Central memory CD4-positive, alpha-beta T cell (primary cell): ENCODE measurements at regions not wholly inside any gene's neighbourhood (a gene's known extent, or its start where the extent isn't known, plus 50 kb on each side); places are given as distances from the start of the nearest gene placed in this dataset.

Experiments used
- DNase-seq: peaks from one replicate; pipeline ENCODE4 v3.0.0; 2022

DNA sequence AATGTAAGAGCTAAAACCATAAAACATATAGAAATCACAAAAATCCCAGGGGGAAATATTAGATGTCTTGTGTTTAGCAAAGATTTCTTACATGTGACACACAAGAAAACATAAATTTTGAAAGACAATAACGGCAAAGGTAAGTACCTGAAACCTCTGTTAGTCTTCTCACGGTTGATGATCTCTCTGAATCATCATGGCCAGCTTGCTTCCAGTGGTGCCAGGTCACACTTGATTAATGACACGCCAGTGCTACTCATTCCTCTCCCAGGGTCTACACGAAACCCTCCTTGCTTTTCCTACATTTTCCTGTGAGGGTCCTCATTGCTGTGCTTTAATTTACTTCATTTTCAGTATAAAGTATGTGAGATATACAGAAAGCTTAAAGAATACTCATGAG is 114.4 kb upstream of the PARP11 start:
- DNase-seq, result no peak

DNA sequence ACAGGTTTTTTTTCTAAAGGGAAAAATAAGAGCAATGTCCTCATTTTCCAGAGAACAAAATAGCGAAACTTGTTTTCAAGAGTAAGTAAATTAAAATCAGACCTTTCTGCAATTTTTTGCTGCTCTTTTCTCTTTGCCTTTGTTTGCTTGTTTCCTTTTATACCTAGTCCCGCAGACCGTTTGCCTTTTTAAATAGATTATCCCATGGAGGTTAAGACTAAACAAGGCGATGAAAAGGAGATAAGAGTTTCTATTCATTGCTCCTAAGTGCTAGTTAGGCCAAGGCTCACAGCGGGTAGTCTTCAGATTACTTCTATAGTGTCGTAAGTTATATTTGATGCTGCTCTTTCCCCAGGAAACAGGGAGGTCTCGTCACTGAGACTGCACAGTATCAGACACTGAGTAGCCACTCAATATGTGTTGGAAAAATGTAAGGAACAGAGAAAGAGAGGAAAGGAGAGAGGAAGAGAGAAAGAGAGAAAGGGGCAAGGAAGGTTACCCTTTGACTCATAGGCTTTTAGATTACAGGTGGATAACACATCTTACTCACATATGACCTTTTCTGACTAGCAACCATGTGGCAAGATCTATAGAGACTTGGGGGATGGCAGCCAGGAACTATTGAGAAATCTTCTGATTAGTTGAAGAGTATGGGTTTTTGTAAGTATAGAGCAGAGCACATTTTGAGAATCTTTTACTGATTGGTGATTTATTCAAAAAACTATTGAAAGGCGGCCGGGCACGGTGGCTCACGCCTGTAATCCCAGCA is 107.5 kb upstream of the PARP11 start:
- no peak for DNase-seq

DNA sequence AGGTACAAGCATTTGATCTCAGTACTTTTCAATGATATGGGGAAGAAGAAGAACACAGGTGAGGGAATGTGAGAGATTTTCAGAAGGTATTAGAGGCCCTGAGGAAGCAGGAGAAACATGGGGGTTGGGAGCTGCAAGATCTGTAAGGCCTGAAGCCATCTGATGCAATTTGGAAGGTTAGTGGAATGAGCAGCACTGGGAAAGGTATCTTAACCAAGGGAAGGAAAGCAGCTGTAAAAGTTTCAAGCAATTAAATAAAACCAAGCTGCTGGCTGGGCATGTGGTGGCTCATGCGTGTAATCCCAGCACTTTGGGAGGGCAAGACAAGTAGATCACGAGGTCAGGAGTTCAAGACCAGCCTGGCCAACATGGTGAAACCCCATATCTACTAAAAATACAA is 104.4 kb upstream of the PARP11 start:
- DNase-seq, result no peak

- no peak for DNase-seq
Observed at GRCh38 chr12:3976351-3976938, 103.2 kb upstream of the PARP11 start.

- no peak for DNase-seq
Observed at GRCh38 chr12:3975652-3976051, 102.5 kb upstream of the PARP11 start.

- DNase-seq, result no peak
Observed at GRCh38 chr12:3974883-3975282, 101.7 kb upstream of the PARP11 start.

DNA sequence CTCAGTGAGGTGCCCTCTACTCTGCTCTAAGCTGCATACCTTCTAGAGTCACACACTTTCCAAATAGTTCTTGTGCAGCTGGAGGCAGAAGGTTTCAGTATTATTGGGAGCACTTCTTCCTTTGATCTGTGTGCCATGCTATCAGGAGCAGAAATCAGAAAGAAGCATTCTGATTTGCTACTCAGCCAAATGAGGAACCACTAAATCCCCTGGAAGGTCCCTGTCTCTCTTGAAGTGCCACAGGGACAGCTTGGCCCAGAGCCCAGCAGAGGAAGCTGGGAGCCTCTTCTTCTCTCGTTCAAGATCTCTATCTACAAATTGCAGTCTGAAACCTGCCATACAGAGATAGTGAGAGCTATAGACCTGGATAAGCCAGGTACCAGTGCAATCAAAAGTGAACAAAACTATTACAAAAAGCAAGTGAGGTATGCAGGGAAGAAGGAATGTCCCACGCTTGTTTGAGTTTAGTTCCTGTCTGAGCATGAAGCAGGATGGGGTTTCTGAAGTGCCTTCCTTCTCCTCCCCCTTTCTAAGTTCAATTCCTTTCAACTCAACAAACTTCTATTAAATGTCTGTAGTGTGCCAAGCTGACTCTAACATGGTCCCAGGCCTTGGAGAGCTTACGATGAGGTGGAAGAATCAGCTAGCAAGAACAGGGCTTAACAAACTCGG is 100.9 kb upstream of the PARP11 start:
- DNase-seq, result peak; percentile 15

GRCh38 chr12:3973269-3973884 is 100.2 kb upstream of the PARP11 start:
- DNase-seq, result no peak

DNA sequence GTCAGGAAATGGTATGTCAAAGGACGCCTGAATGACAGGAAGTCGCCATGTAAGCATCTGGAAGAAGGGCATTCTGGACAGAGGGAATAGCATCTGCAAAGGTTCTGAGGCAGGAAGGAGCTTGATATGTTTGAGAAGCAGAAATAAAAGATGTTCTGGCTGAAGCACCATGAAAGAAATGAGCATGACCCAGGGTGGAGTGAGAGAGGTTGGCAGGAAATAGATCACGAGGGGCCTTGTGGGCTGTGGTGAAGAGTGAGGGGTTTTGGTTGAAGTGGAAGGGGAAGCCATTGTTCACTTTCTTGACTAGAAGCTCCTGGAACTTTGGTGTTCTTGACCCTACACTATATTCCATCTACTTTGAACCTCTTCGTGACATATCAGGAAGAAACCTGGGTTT is 99.4 kb upstream of the PARP11 start:
- peak; percentile 61 for DNase-seq

DNA sequence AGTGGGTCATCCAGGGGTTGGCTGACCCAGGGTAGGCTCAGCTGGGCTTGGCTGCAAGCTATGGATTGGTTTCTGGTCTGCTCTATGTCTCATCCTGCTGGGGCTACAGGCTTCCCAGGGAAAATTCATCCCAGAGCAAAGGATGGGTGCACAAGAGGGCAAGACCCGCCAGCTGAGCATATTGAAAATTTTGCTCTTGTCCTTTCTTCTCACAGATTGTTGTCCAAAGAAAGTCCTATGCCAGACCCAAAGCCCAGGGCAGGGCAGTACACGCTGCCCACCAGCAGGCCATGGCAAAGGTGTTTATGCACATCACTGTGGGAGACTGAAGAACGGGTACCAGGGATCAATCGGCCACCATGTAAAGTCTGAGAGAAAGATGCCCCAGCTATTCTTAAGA is 95.3 kb upstream of the PARP11 start:
- DNase-seq, result no peak

DNA sequence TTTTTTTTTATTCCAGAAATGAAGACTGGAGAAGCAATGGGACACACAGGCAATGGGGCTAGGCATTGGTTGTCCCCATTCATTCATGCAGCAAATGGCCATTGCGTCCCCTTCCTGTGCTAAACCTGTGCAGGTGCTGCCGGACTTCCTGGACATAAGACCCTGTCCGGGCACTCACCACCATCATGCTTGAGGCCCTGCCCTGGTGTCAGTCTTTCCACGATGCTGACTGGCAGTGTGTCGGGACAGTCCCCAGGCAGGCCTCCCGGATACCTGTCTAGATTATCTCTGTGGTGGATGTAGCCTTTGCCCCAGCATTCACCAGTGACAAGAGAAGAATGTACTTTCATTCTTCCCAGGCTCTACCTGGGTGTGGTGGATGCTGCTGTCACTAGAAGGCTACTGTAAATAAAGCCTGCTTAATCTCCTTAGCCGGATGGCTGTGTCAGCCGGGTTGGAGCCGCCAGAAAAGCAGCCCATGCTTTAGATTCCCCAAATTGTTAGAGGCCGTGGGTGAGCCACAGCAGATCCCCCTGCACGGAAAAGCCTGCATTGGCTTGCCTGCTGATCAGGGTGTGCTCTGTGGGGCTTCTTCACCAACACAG is 94.5 kb upstream of the PARP11 start:
- no peak for DNase-seq

GRCh38 chr12:3966376-3966775 is 93.2 kb upstream of the PARP11 start:
- no peak for DNase-seq

DNA sequence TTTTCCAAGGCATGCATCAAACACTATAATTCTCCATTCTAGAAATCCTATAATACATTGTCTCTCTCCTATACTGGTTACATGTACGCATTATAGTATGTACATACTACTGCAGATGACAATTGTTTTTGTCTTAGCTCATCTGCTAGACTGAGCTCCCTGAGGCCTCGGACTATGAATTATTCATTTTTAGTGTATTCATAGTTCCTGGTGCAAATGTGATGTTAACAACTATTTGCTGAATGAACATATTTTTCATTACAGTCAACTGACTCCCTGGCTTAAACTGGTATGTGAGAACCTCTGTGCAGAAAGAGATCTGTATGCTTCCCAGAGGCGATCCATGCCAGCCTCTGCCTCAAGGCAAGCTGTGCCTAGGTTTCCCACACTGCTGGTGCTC is 91.8 kb upstream of the PARP11 start:
- no peak for DNase-seq

DNA sequence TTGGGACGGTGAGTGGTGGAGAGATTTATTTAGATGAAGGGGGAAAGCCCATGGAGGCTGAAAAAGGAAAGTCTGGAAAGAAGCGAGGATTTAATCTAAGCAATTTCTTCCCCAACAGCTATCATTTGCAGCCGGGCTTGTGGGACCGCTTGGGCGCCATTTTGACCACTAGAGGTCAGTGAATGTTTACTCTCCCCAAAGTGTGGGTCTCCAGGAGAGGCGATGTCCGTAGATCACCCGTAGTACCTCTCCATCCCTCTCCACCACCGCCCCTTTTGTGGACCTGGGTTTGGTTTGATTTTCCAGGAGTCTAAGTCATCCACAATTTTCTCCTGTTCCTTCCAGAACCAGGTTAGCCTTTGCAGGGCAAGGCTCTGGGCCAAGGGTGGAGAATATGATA is 91.2 kb upstream of the PARP11 start:
- no peak for DNase-seq

DNA sequence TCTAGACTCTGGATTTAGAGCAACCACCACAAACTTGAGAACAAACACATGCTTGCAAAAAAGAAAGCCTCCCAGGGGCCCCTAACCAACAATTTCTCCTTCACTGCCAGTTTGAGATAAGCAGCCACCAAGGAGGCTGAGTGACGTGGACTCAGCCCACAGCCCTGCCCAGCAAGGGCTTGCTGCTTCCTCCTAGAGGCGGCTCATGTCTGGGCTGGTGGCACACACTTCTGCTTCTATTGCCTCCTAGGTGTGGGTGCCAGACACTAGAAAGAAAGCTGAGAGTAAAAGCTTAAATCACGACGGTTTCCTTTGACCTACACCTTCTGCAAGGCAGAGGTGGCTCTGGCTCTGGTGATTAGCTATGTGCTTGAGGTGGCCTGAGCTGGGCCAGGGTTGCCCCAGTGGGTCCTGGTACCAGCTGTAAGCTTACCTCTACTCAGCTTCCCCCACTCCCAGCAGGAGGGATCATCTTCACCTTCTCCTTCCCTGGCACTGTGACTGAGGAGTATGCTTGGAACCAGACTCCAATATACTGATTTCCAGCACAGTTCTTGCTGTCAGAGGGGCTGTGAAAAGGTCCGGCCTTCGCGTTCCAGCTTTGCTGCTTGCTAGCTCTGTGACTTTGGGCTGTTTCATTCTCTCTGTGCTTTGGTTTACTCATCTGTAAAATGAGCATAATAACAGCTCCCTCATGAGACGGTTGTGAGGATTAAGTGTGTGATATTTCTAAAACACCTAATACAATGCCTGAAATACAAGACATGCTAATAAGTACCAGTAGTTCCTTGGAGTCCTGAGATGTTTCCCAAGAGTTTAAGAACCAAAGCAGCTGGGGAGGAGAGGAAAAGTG is 89.7 kb upstream of the PARP11 start:
- peak; percentile 91 for DNase-seq

GRCh38 chr12:3961591-3961990 is 88.4 kb upstream of the PARP11 start:
- DNase-seq, result no peak

DNA sequence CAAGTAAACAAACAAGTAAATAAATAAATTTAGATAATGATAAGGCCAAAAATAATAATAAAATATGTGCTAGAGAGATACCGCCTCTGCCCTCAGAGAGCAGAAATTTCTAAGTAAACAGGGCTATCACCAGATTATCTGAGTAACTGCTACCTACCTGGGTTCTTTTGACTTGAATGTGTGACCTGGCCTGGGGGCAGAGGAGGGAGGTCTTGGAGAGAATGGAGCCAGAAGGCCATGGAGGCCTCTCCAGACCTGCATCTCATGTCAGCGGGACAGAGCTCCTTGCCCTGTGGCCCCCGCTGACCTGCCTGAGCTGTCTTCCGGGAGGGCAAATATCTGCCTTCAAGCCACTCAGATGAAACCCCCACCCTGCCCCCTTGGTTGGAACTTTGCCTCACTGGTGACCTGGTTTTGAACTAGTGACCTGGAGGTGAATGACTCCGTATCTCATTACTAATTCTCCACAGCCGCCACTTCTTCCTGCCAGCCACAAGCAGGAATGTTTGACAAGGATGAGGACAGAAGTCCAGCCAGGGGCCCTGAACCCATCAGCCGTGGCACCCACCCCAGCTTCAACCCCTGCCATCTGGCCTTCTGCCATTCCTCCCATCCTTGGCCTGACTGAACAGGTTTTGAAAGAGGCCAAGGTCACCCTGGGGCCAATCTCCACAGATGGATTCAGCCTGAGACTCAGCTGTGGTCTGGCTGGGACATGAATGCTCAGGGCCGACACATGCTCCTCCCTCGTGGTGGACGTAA is 86.8 kb upstream of the PARP11 start:
- DNase-seq, result no peak

- no peak for DNase-seq
Observed at GRCh38 chr12:3958534-3958933, 85.3 kb upstream of the PARP11 start.

DNA sequence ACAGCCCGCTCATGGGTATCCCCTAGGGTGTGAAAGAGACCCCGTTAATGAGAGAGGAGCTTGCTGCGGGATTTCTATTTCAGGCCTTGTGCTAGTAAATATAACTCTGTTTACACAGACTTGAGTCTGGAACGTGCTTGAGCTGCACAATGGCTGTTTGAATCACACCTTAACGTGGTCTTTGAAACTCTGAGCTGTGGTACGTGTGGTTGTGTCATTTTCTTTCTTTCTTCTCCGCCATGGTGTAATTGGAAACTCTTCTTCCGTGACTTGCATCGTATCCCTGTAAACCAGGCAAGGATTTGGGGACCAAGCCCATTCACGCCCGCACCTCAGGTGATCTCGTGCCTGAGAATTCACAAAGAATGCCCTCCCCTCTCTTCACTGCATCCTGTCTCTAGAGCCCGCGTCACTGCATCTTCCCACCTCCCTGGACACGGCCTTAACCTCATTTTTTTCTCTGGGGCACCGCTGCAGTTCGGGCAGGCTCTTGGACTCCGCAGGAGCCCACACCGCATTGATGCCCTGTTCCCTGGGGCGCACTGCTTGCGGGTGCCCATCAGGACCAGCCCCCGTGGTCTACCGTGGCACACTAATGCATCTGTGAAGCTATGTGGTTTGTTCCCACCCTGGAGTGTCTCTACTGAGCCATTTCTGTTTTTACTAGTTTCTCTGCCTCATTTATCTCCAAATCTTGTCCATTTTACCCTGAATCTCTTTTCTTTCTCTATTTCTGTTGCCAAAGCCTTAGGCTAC is 78.4 kb upstream of the PARP11 start:
- no peak for DNase-seq

DNA sequence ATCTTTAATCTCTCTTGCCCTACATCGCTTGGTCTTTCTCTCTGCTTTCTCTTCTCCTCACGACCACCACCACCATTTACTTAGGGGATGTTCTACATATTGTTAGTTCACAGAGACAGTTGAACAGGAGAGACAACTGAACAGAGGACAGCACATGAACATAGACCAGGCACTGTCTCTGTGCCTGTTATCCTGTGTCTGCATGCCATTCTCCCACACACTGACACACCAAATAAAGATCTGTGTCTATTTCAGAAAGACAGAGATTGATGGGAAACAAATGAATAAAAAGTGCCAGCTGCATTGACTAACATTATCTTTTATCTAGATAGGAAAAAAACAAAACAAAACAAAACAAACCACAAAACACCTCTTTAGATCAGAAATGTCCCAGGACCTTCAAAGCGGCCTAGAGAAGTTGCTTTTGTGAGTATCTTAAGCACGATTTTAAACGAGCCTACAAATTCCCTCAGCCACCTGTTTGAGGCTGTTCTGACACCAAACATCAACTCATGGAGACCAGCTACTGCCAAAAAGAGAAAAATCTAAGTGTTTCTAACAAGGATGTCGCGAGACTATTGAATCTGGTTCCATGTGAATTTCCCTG is 77.6 kb upstream of the PARP11 start:
- peak; percentile 57 for DNase-seq
